Stimulated activated naive B cell treated with anti-CD40 and anti-IgM and Interleukin-4, amounts not matched to agents 10 μg/mL and 1 μg/mL and 100 μg/mL, for 72 hours (primary cell): ENCODE measurements at regions not wholly inside any gene's neighbourhood (a gene's known extent, or its start where the extent isn't known, plus 50 kb on each side); places are given as distances from the start of the nearest gene placed in this dataset.

Source experiments
- ATAC-seq, 2 donors: fragments of 150-1000 bp; cut with Tn5 transposase; replicated peaks; 2 replicates each; pipeline ENCODE4 v1.10.0; 2021; ENCODE audit warnings: moderate library complexity in 1 of 2
- DNase-seq: peaks from one replicate; pipeline ENCODE4 v3.0.0; 2021
- H3K27ac Mint-ChIP-seq: one replicate; pipeline ENCODE4 v1.8.0; 2022; ENCODE audit warnings: mild to moderate bottlenecking, mixed read lengths
- H3K27me3 Mint-ChIP-seq, 2 donors: one replicate each; pipeline ENCODE4 v1.8.0; 2022; ENCODE audit warnings: mixed read lengths in 2 of 2
- H3K36me3 Mint-ChIP-seq, 2 donors: one replicate each; pipeline ENCODE4 v1.8.0; 2022; ENCODE audit warnings: mixed read lengths in 2 of 2, mild to moderate bottlenecking in 1 of 2
- H3K4me1 Mint-ChIP-seq, 2 donors: one replicate each; pipeline ENCODE4 v1.8.0; 2022; ENCODE audit warnings: mixed read lengths in 2 of 2, mild to moderate bottlenecking in 1 of 2
- H3K4me3 Mint-ChIP-seq, 2 donors: one replicate each; pipeline ENCODE4 v1.8.0; 2022; ENCODE audit warnings: mild to moderate bottlenecking in 2 of 2, mixed read lengths in 2 of 2, moderate library complexity in 1 of 2
- H3K9me3 Mint-ChIP-seq, 2 donors: one replicate each; pipeline ENCODE4 v1.8.0; 2022; ENCODE audit warnings: mixed read lengths in 2 of 2, mild to moderate bottlenecking in 1 of 2

GRCh38 chr7:18126281-18126680, 98.6 kb upstream of the PRPS1L1 start:
- Mint-ChIP-seq H3K9me3 (no peaks in the 10 kb centered on the region), H3K27ac (no peak overlapping the region), H3K27me3 (peaks cover 0 to 5% of the 10 kb centered on the region in 2 donors), H3K36me3 (no peaks in the 10 kb centered on the region), H3K4me3 (no peak overlapping the region), H3K4me1 (no peaks in the 10 kb centered on the region)
- ATAC-seq: no peak
- DNase-seq: no peak

- Mint-ChIP-seq H3K4me1 (no peaks in the 10 kb centered on the region), H3K36me3 (no peaks in the 10 kb centered on the region), H3K27me3 (peaks cover 0 to 5% of the 10 kb centered on the region in 2 donors), H3K27ac (no peak overlapping the region), H3K4me3 (no peak overlapping the region), H3K9me3 (no peaks in the 10 kb centered on the region)
- ATAC-seq (no peak), DNase-seq (no peak)
These were observed 101.2 kb upstream of the PRPS1L1 start for GRCh38 chr7:18128846-18129245.

- Mint-ChIP-seq H3K4me3 (no peak overlapping the region), H3K27me3 (peaks cover 0 to 5% of the 10 kb centered on the region in 2 donors), H3K36me3 (no peaks in the 10 kb centered on the region), H3K4me1 (no peaks in the 10 kb centered on the region), H3K27ac (no peak overlapping the region), H3K9me3 (no peaks in the 10 kb centered on the region)
- DNase-seq: no peak
- no peak for ATAC-seq
These were observed 105.2 kb upstream of the PRPS1L1 start for GRCh38 chr7:18132811-18133210.

- no peaks in the 10 kb centered on the region for H3K4me1 Mint-ChIP-seq
- ATAC-seq (no peak), DNase-seq (no peak)
- H3K36me3 Mint-ChIP-seq: no peaks in the 10 kb centered on the region
- peaks cover 5% of the 10 kb centered on the region in 2 donors for H3K27me3 Mint-ChIP-seq
- no peaks in the 10 kb centered on the region for H3K9me3 Mint-ChIP-seq
- no peak overlapping the region for H3K4me3 Mint-ChIP-seq
- H3K27ac Mint-ChIP-seq: no peak overlapping the region
These were observed 106.3 kb upstream of the PRPS1L1 start for GRCh38 chr7:18133921-18134320.

GRCh38 chr7:18140943-18141342, 113.3 kb upstream of the PRPS1L1 start:
- no peaks in the 10 kb centered on the region for H3K9me3 Mint-ChIP-seq
- peaks cover 6 to 13% of the 10 kb centered on the region in 2 donors for H3K4me1 Mint-ChIP-seq
- DNase-seq (no peak), ATAC-seq (no peak)
- no peak overlapping the region for H3K27ac Mint-ChIP-seq
- peaks cover 5% of the 10 kb centered on the region in 2 donors for H3K27me3 Mint-ChIP-seq
- no peak overlapping the region for H3K4me3 Mint-ChIP-seq
- no peaks in the 10 kb centered on the region for H3K36me3 Mint-ChIP-seq

GRCh38 chr7:18144166-18144565, 116.5 kb upstream of the PRPS1L1 start:
- H3K9me3 Mint-ChIP-seq: no peaks in the 10 kb centered on the region
- peak; percentile 90 to 97 for ATAC-seq

GRCh38 chr7:18145160-18145559, 117.5 kb upstream of the PRPS1L1 start:
- ATAC-seq: peak in 1 of 2 donors; percentile 62
- no peaks in the 10 kb centered on the region for H3K36me3 Mint-ChIP-seq

More at GRCh38 chr7:18144166-18144565, 116.5 kb upstream of the PRPS1L1 start:
- Mint-ChIP-seq H3K4me1 (peaks cover 6 to 13% of the 10 kb centered on the region in 2 donors), H3K27me3 (peaks cover 0 to 5% of the 10 kb centered on the region in 2 donors), H3K36me3 (no peaks in the 10 kb centered on the region), H3K4me3 (no peak overlapping the region), H3K27ac (no peak overlapping the region)
- peak; percentile 2 for DNase-seq

GRCh38 chr7:18151422-18151821, 123.8 kb upstream of the PRPS1L1 start:
- DNase-seq (no peak), ATAC-seq (no peak)
- H3K36me3 Mint-ChIP-seq: peaks cover 3 to 4% of the 10 kb centered on the region in 2 donors
- H3K4me3 Mint-ChIP-seq: no peak overlapping the region
- H3K27ac Mint-ChIP-seq: no peak overlapping the region
- peaks cover 4 to 7% of the 10 kb centered on the region in 2 donors for H3K27me3 Mint-ChIP-seq
- peaks cover 0 to 5% of the 10 kb centered on the region in 2 donors for H3K4me1 Mint-ChIP-seq
- H3K9me3 Mint-ChIP-seq: peaks cover 4 to 5% of the 10 kb centered on the region in 2 donors

More at GRCh38 chr7:18145160-18145559, 117.5 kb upstream of the PRPS1L1 start:
- Mint-ChIP-seq H3K4me3 (no peak overlapping the region), H3K4me1 (peaks cover 6 to 13% of the 10 kb centered on the region in 2 donors), H3K9me3 (no peaks in the 10 kb centered on the region), H3K27me3 (peaks cover 0 to 5% of the 10 kb centered on the region in 2 donors), H3K27ac (no peak overlapping the region)
- no peak for DNase-seq

GRCh38 chr7:18153183-18153748, 125.6 kb upstream of the PRPS1L1 start:
- peaks cover 3 to 4% of the 10 kb centered on the region in 2 donors for H3K36me3 Mint-ChIP-seq
- no peak overlapping the region for H3K27ac Mint-ChIP-seq
- no peak overlapping the region for H3K4me3 Mint-ChIP-seq
- H3K9me3 Mint-ChIP-seq: peaks cover 4 to 5% of the 10 kb centered on the region in 2 donors
- DNase-seq: no peak
- no peak for ATAC-seq
- H3K4me1 Mint-ChIP-seq: peaks cover 0 to 5% of the 10 kb centered on the region in 2 donors
- peaks cover 4 to 7% of the 10 kb centered on the region in 2 donors for H3K27me3 Mint-ChIP-seq

GRCh38 chr7:18154726-18155125, 127.1 kb upstream of the PRPS1L1 start:
- ATAC-seq (no peak), DNase-seq (no peak)
- Mint-ChIP-seq H3K27me3 (peaks cover 4 to 7% of the 10 kb centered on the region in 2 donors), H3K27ac (no peak overlapping the region), H3K36me3 (peaks cover 3 to 4% of the 10 kb centered on the region in 2 donors), H3K4me1 (peaks cover 0 to 5% of the 10 kb centered on the region in 2 donors), H3K9me3 (peaks cover 4 to 5% of the 10 kb centered on the region in 2 donors), H3K4me3 (no peak overlapping the region)

GRCh38 chr7:18157233-18157632, 129.6 kb upstream of the PRPS1L1 start:
- DNase-seq (no peak), ATAC-seq (no peak)
- Mint-ChIP-seq H3K27me3 (peaks cover 4 to 7% of the 10 kb centered on the region in 2 donors), H3K27ac (no peak overlapping the region), H3K36me3 (peaks cover 3 to 4% of the 10 kb centered on the region in 2 donors), H3K4me1 (peaks cover 0 to 5% of the 10 kb centered on the region in 2 donors), H3K4me3 (no peak overlapping the region), H3K9me3 (peaks cover 4 to 5% of the 10 kb centered on the region in 2 donors)

GRCh38 chr7:18162657-18163056, 135.0 kb upstream of the PRPS1L1 start:
- H3K27ac Mint-ChIP-seq: no peak overlapping the region
- H3K36me3 Mint-ChIP-seq: no peaks in the 10 kb centered on the region
- H3K27me3 Mint-ChIP-seq: no peaks in the 10 kb centered on the region
- H3K9me3 Mint-ChIP-seq: no peaks in the 10 kb centered on the region
- H3K4me1 Mint-ChIP-seq: no peaks in the 10 kb centered on the region
- DNase-seq: no peak
- ATAC-seq: no peak
- H3K4me3 Mint-ChIP-seq: no peak overlapping the region

- no peaks in the 10 kb centered on the region for H3K27me3 Mint-ChIP-seq
- no peak for ATAC-seq
- no peaks in the 10 kb centered on the region for H3K4me1 Mint-ChIP-seq
- H3K9me3 Mint-ChIP-seq: no peaks in the 10 kb centered on the region
- H3K27ac Mint-ChIP-seq: no peak overlapping the region
- H3K36me3 Mint-ChIP-seq: no peaks in the 10 kb centered on the region
- H3K4me3 Mint-ChIP-seq: no peak overlapping the region
- no peak for DNase-seq
These were observed 135.4 kb upstream of the PRPS1L1 start for GRCh38 chr7:18163091-18163490.

GRCh38 chr7:18165166-18165565, 137.5 kb upstream of the PRPS1L1 start:
- Mint-ChIP-seq H3K27ac (no peak overlapping the region), H3K4me3 (no peak overlapping the region), H3K4me1 (no peaks in the 10 kb centered on the region), H3K36me3 (no peaks in the 10 kb centered on the region), H3K27me3 (no peaks in the 10 kb centered on the region), H3K9me3 (peaks cover 0 to 2% of the 10 kb centered on the region in 2 donors)
- ATAC-seq: no peak
- DNase-seq: no peak

GRCh38 chr7:18166002-18166401, 138.4 kb upstream of the PRPS1L1 start:
- H3K4me1 Mint-ChIP-seq: no peaks in the 10 kb centered on the region

More at GRCh38 chr7:18166002-18166401, 138.4 kb upstream of the PRPS1L1 start:
- ATAC-seq (no peak), DNase-seq (no peak)
- Mint-ChIP-seq H3K27me3 (no peaks in the 10 kb centered on the region), H3K27ac (no peak overlapping the region), H3K9me3 (peaks cover 0 to 5% of the 10 kb centered on the region in 2 donors), H3K36me3 (no peaks in the 10 kb centered on the region), H3K4me3 (no peak overlapping the region)
